ENCODE measurements at regions not wholly inside any gene's neighbourhood (a gene's known extent, or its start where the extent isn't known, plus 50 kb on each side); places are given as distances from the start of the nearest gene placed in this dataset.

GRCh38 chr1:213925531-213926182 lies 62.1 kb upstream of the PROX1 start:
- no peak for TF ChIP-seq POLR2A (IDR thresholded peaks at IDR 0.05; ENCODE audit: low read depth, low read length)
- no peak for TF ChIP-seq POLR2AphosphoS5 (IDR thresholded peaks at IDR 0.05; ENCODE audit: low read depth, low read length)
- no peak for TF ChIP-seq TAF1 (IDR thresholded peaks at IDR 0.05; ENCODE audit: borderline replicate concordance, low read depth, low read length)

Data from GM12892 (cell line).